ENCODE measurements at regions not wholly inside any gene's neighbourhood (a gene's known extent, or its start where the extent isn't known, plus 50 kb on each side); places are given as distances from the start of the nearest gene placed in this dataset.

- TF ChIP-seq EZH2 (IDR thresholded peaks at IDR 0.05; ENCODE audit: low read length) = no peak
- TF ChIP-seq, protein P1, sequence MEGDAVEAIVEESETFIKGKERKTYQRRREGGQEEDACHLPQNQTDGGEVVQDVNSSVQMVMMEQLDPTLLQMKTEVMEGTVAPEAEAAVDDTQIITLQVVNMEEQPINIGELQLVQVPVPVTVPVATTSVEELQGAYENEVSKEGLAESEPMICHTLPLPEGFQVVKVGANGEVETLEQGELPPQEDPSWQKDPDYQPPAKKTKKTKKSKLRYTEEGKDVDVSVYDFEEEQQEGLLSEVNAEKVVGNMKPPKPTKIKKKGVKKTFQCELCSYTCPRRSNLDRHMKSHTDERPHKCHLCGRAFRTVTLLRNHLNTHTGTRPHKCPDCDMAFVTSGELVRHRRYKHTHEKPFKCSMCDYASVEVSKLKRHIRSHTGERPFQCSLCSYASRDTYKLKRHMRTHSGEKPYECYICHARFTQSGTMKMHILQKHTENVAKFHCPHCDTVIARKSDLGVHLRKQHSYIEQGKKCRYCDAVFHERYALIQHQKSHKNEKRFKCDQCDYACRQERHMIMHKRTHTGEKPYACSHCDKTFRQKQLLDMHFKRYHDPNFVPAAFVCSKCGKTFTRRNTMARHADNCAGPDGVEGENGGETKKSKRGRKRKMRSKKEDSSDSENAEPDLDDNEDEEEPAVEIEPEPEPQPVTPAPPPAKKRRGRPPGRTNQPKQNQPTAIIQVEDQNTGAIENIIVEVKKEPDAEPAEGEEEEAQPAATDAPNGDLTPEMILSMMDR (optimal IDR thresholded peaks at IDR 0.05 in 1 of 3, IDR thresholded peaks at IDR 0.05 in 1 of 3, conservative IDR thresholded peaks at IDR 0.05 in 1 of 3; ENCODE audit: extremely low read depth in 1 of 3, insufficient read depth in 2 of 3, low read length in 3 of 3) = no peak
These were observed 50.0 kb upstream of the CHD6 start for GRCh38 chr20:41668057-41668749.
